ENCODE measurements at regions not wholly inside any gene's neighbourhood (a gene's known extent, or its start where the extent isn't known, plus 50 kb on each side); places are given as distances from the start of the nearest gene placed in this dataset.

DNA sequence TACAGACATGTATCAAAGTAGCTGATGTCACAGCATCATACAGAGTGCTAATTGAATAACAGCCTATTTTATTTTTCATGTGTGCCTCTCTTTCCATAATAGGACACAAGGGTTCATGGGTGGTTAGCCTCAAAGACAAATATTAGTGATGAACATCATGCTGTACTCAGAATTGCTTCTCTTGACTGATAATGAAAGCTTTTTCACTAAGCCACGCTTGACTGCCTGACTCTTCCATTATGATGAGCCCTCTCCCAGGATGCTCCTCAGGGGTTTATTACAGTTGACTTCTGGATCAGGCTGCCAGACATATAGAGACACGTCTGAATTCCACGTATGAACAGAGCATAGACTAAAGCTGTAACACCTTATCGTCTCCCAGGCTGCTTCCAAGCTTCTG, 2757.5 kb downstream of the PCDH7 start:
- no peak overlapping the region for H3K9ac ChIP-seq (ENCODE audit: low read length)
- no peak overlapping the region for H4K91ac ChIP-seq (ENCODE audit: low read length)
- no peaks in the 10 kb centered on the region for H3K9me3 ChIP-seq (ENCODE audit: control insufficient read depth, low read length)
- H3K4me2 ChIP-seq (ENCODE audit: low read length, poor library complexity, severe bottlenecking): no peak overlapping the region
- no peak overlapping the region for H3K4me3 ChIP-seq (ENCODE audit: insufficient read depth in 1 of 2, low read depth in 1 of 2, low read length in 2 of 2)
- no peak overlapping the region for H2AK5ac ChIP-seq (ENCODE audit: low read length, severe bottlenecking)
- no peak overlapping the region for H3K27ac ChIP-seq (ENCODE audit: low read length, poor library complexity, severe bottlenecking)
- H3K27me3 ChIP-seq (ENCODE audit: control insufficient read depth in 1 of 2, insufficient read depth in 1 of 2, low read length in 2 of 2): no peaks in the 10 kb centered on the region
- H2BK15ac ChIP-seq (ENCODE audit: low read depth, poor library complexity, severe bottlenecking): no peak overlapping the region
- no peak for DNase-seq
- H4K8ac ChIP-seq (ENCODE audit: low read length): no peak overlapping the region
- no peak overlapping the region for H2BK120ac ChIP-seq (ENCODE audit: low read depth, low read length)
- no peak overlapping the region for H3K18ac ChIP-seq (ENCODE audit: low read depth in 1 of 2, low read length in 2 of 2)
- no peak overlapping the region for H3K14ac ChIP-seq (ENCODE audit: low read length in 2 of 2)
- no peaks in the 10 kb centered on the region for H3K36me3 ChIP-seq (ENCODE audit: control insufficient read depth in 1 of 2, insufficient read depth in 2 of 2, low read depth in 1 of 2, low read length in 2 of 2)
- no peak overlapping the region for H2BK5ac ChIP-seq (ENCODE audit: low read depth, low read length, poor library complexity, severe bottlenecking)
- H3K23ac ChIP-seq (ENCODE audit: low read length in 2 of 2): no peak overlapping the region
- WGBS: 81% methylated on average over 4 of the region's 4 CpGs
- no peaks in the 10 kb centered on the region for H3K79me1 ChIP-seq (replicated peaks; ENCODE audit: low read length, poor library complexity, severe bottlenecking)
- no peaks in the 10 kb centered on the region for H3K4me1 ChIP-seq (ENCODE audit: control insufficient read depth, insufficient read depth, low read depth, low read length)
- H2BK12ac ChIP-seq (ENCODE audit: low read length in 2 of 2): no peak overlapping the region
- H2AFZ ChIP-seq (ENCODE audit: low read depth, low read length): no peak overlapping the region
- no peak overlapping the region for H3K4ac ChIP-seq (ENCODE audit: low read depth in 1 of 2, low read length in 2 of 2)

DNA sequence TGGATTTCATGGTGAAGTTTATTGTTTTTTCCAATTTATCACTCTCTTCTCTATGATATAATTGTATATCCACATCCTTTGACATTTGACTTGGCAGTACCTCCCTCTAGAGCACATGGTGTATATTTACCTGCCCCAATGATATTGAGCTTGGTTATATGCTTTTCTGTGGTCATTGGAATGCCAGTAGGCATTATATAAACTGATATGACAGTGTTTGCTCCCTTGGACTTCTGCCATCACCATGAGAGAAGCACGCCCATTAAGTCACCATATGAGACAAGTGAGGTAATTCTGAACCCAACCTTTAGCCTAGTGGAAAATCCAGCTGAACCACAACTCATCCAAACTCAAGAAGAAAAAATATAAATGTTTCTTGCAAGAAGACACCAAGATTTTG, 2761.5 kb downstream of the ARAP2 start:
- Histone ChIP-seq H3K27me3 (ENCODE audit: control insufficient read depth in 1 of 2, insufficient read depth in 1 of 2, low read length in 2 of 2) (no peaks in the 10 kb centered on the region), H3K14ac (ENCODE audit: low read length in 2 of 2) (no peak overlapping the region), H3K9me3 (ENCODE audit: control insufficient read depth, low read length) (no peaks in the 10 kb centered on the region), H2BK5ac (ENCODE audit: low read depth, low read length, poor library complexity, severe bottlenecking) (no peak overlapping the region), H2AK5ac (ENCODE audit: low read length, severe bottlenecking) (no peak overlapping the region), H3K9ac (ENCODE audit: low read length) (no peak overlapping the region), H3K4me1 (ENCODE audit: control insufficient read depth, insufficient read depth, low read depth, low read length) (no peaks in the 10 kb centered on the region), H3K79me1 (replicated peaks; ENCODE audit: low read length, poor library complexity, severe bottlenecking) (no peaks in the 10 kb centered on the region), H4K91ac (ENCODE audit: low read length) (no peak overlapping the region), H2BK120ac (ENCODE audit: low read depth, low read length) (no peak overlapping the region), H4K8ac (ENCODE audit: low read length) (no peak overlapping the region), H3K4me3 (ENCODE audit: insufficient read depth in 1 of 2, low read depth in 1 of 2, low read length in 2 of 2) (no peak overlapping the region), H3K27ac (ENCODE audit: low read length, poor library complexity, severe bottlenecking) (no peak overlapping the region), H3K36me3 (ENCODE audit: control insufficient read depth in 1 of 2, insufficient read depth in 2 of 2, low read depth in 1 of 2, low read length in 2 of 2) (no peaks in the 10 kb centered on the region), H3K4ac (ENCODE audit: low read depth in 1 of 2, low read length in 2 of 2) (no peak overlapping the region), H3K23ac (ENCODE audit: low read length in 2 of 2) (no peak overlapping the region), H2BK15ac (ENCODE audit: low read depth, poor library complexity, severe bottlenecking) (no peak overlapping the region), H3K18ac (ENCODE audit: low read depth in 1 of 2, low read length in 2 of 2) (no peak overlapping the region), H3K4me2 (ENCODE audit: low read length, poor library complexity, severe bottlenecking) (no peak overlapping the region), H2AFZ (ENCODE audit: low read depth, low read length) (no peak overlapping the region), H2BK12ac (ENCODE audit: low read length in 2 of 2) (no peak overlapping the region)
- DNase-seq: no peak
- WGBS: 100% methylated on average over 1 of the region's 1 CpG

DNA sequence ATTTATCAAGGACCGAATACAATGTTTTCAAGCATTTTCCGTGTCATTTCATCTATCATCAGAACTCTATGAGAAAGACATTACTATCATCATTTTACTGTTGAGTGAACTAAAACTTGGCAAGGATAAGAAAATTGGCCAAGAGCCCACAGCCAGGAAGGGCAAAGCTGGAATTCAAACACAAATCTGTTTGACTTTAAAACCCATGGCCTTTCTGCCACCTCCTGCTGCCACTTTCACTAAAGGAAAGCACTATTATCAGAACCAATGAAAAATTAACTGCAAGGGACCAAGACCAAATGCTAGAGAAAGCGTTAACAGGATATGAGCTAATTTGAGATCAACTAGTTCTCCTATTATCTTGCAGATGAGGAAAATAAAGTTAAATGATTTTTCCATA, 2759.2 kb downstream of the ARAP2 start:
- Histone ChIP-seq H3K27me3 (ENCODE audit: control insufficient read depth in 1 of 2, insufficient read depth in 1 of 2, low read length in 2 of 2) (no peaks in the 10 kb centered on the region), H4K8ac (ENCODE audit: low read length) (no peak overlapping the region), H2BK120ac (ENCODE audit: low read depth, low read length) (no peak overlapping the region), H3K4me1 (ENCODE audit: control insufficient read depth, insufficient read depth, low read depth, low read length) (no peaks in the 10 kb centered on the region), H4K91ac (ENCODE audit: low read length) (no peak overlapping the region), H2BK5ac (ENCODE audit: low read depth, low read length, poor library complexity, severe bottlenecking) (no peak overlapping the region), H2BK15ac (ENCODE audit: low read depth, poor library complexity, severe bottlenecking) (no peak overlapping the region), H3K14ac (ENCODE audit: low read length in 2 of 2) (no peak overlapping the region), H3K79me1 (replicated peaks; ENCODE audit: low read length, poor library complexity, severe bottlenecking) (no peaks in the 10 kb centered on the region), H3K27ac (ENCODE audit: low read length, poor library complexity, severe bottlenecking) (no peak overlapping the region), H2AK5ac (ENCODE audit: low read length, severe bottlenecking) (no peak overlapping the region), H3K18ac (ENCODE audit: low read depth in 1 of 2, low read length in 2 of 2) (no peak overlapping the region), H3K4me2 (ENCODE audit: low read length, poor library complexity, severe bottlenecking) (no peak overlapping the region), H3K4ac (ENCODE audit: low read depth in 1 of 2, low read length in 2 of 2) (no peak overlapping the region), H3K4me3 (ENCODE audit: insufficient read depth in 1 of 2, low read depth in 1 of 2, low read length in 2 of 2) (no peak overlapping the region), H3K9me3 (ENCODE audit: control insufficient read depth, low read length) (no peaks in the 10 kb centered on the region), H2BK12ac (ENCODE audit: low read length in 2 of 2) (no peak overlapping the region), H2AFZ (ENCODE audit: low read depth, low read length) (no peak overlapping the region), H3K9ac (ENCODE audit: low read length) (no peak overlapping the region), H3K23ac (ENCODE audit: low read length in 2 of 2) (no peak overlapping the region), H3K36me3 (ENCODE audit: control insufficient read depth in 1 of 2, insufficient read depth in 2 of 2, low read depth in 1 of 2, low read length in 2 of 2) (no peaks in the 10 kb centered on the region)
- no peak for DNase-seq
- WGBS: 90% methylated on average over 2 of the region's 3 CpGs

DNA sequence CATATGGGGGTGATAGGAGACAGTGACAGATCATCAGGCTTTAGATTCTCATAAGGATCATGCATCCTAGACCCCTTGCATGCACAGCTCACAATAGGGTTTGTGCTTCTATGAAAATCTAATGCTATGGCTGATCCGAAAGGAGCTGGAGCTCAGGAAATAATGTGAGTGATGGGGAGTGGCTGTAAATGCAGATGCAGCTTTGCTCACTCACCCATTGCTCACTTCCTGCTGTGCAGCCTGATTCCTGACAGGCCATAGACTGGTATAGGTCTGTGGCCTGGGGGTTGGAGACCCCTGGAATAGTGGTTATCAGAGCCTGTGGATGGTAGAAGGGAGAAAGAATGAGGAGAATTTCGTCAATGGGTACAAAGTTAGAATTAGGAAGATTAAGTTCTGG, 2751.1 kb downstream of the ARAP2 start:
- no peak overlapping the region for H3K4ac ChIP-seq (ENCODE audit: low read depth in 1 of 2, low read length in 2 of 2)
- whole genome bisulfite sequencing: 85% methylated on average over 2 of the region's 2 CpGs

More for the DNA sequence above, 2751.1 kb downstream of the ARAP2 start:
- Histone ChIP-seq H4K8ac (ENCODE audit: low read length) (no peak overlapping the region), H3K4me1 (ENCODE audit: control insufficient read depth, insufficient read depth, low read depth, low read length) (no peaks in the 10 kb centered on the region), H4K91ac (ENCODE audit: low read length) (no peak overlapping the region), H3K4me3 (ENCODE audit: insufficient read depth in 1 of 2, low read depth in 1 of 2, low read length in 2 of 2) (no peak overlapping the region), H2BK120ac (ENCODE audit: low read depth, low read length) (no peak overlapping the region), H3K23ac (ENCODE audit: low read length in 2 of 2) (no peak overlapping the region), H2BK15ac (ENCODE audit: low read depth, poor library complexity, severe bottlenecking) (no peak overlapping the region), H3K18ac (ENCODE audit: low read depth in 1 of 2, low read length in 2 of 2) (no peak overlapping the region), H2AFZ (ENCODE audit: low read depth, low read length) (no peak overlapping the region), H2BK5ac (ENCODE audit: low read depth, low read length, poor library complexity, severe bottlenecking) (no peak overlapping the region), H3K79me1 (replicated peaks; ENCODE audit: low read length, poor library complexity, severe bottlenecking) (no peaks in the 10 kb centered on the region), H3K27ac (ENCODE audit: low read length, poor library complexity, severe bottlenecking) (no peak overlapping the region), H3K36me3 (ENCODE audit: control insufficient read depth in 1 of 2, insufficient read depth in 2 of 2, low read depth in 1 of 2, low read length in 2 of 2) (no peaks in the 10 kb centered on the region), H3K27me3 (ENCODE audit: control insufficient read depth in 1 of 2, insufficient read depth in 1 of 2, low read length in 2 of 2) (no peaks in the 10 kb centered on the region), H3K4me2 (ENCODE audit: low read length, poor library complexity, severe bottlenecking) (no peak overlapping the region), H2AK5ac (ENCODE audit: low read length, severe bottlenecking) (no peak overlapping the region), H3K9ac (ENCODE audit: low read length) (no peak overlapping the region), H2BK12ac (ENCODE audit: low read length in 2 of 2) (no peak overlapping the region), H3K9me3 (ENCODE audit: control insufficient read depth, low read length) (no peaks in the 10 kb centered on the region), H3K14ac (ENCODE audit: low read length in 2 of 2) (no peak overlapping the region)
- no peak for DNase-seq
